Upper lobe of left lung (tissue), 6 donors: ENCODE measurements at regions not wholly inside any gene's neighbourhood (a gene's known extent, or its start where the extent isn't known, plus 50 kb on each side); places are given as distances from the start of the nearest gene placed in this dataset.
"Not testable (repeated sequence)": the region's sequence is repeated elsewhere in the genome, so short reads cannot be mapped to it uniquely, and the experiment has no call there.

Source experiments
- ATAC-seq, 2 donors: fragments of 200-7000 bp; cut with Tn5 transposase; one replicate each; pipeline ENCODE4 v1.9.1; 2022; ENCODE audit warnings: mild to moderate bottlenecking in 2 of 2, moderate library complexity in 2 of 2; ENCODE audit not compliant: low FRiP score in 2 of 2
- DNase-seq, 2 donors: peaks; one replicate each; pipeline ENCODE4 v3.0.0-alpha.2; 2019 to 2020
- H3K27ac ChIP-seq, 4 donors: fragments of 200-600 bp; sonication (generic); one replicate each; pipeline ENCODE4 v1.5.1; 2016 to 2019
- H3K27me3 ChIP-seq, 4 donors: fragments of 200-600 bp; sonication (generic); one replicate each; pipeline ENCODE4 v1.5.1; 2017 to 2019
- H3K36me3 ChIP-seq, 4 donors: fragments of 200-600 bp; sonication (generic); one replicate each; pipeline ENCODE4 v1.5.1; 2016 to 2019
- H3K4me1 ChIP-seq, 4 donors: fragments of 200-600 bp; sonication (generic); one replicate each; pipeline ENCODE4 v1.5.1; 2018 to 2019
- H3K4me3 ChIP-seq, 4 donors: fragments of 200-600 bp; sonication (generic); one replicate each; pipeline ENCODE4 v1.5.1; 2017 to 2019; ENCODE audit warnings: mild to moderate bottlenecking in 2 of 4, moderate library complexity in 1 of 4
- H3K9me3 ChIP-seq, 4 donors: fragments of 200-600 bp; sonication (generic); one replicate each; pipeline ENCODE4 v1.5.1; 2018 to 2019
- EP300 ChIP-seq, 4 donors: sonication (generic); formaldehyde crosslinking; IDR thresholded peaks; one replicate each; pipeline ENCODE4 v1.5.1; 2017; ENCODE audit warnings: antibody characterized with exemption in 4 of 4, control low read depth in 2 of 4
- POLR2A ChIP-seq, 4 donors: fragments of 450-650 bp; IDR thresholded peaks; one replicate each; pipeline ENCODE4 v1.5.1; 2016 to 2017; ENCODE audit warnings: antibody characterized with exemption in 4 of 4, mild to moderate bottlenecking in 2 of 4
- POLR2AphosphoS5 ChIP-seq, 2 donors: sonication (generic); formaldehyde crosslinking; IDR thresholded peaks; one replicate each; pipeline ENCODE4 v1.5.1; 2017; ENCODE audit warnings: antibody characterized with exemption in 2 of 2
- WGBS, 2 donors: methylation state at CpG; one replicate each; pipeline ENCODE4 v1.1.5; 2017 to 2018; 5-methylcytosine and 5-hydroxymethylcytosine counted together
- TF ChIP-seq, protein P1 (sequence below), 6 experiments: fragments of 450-650 bp in 4 of 6; fragments of 200-600 bp in 2 of 6; sonication (generic) in 2 of 6; IDR thresholded peaks; one replicate each; pipeline ENCODE4 v1.5.1; 2016 to 2019; ENCODE audit warnings: antibody characterized with exemption in 6 of 6
- donor health status: DM: no; HTN: no; CAD: no; lungs with moderate emphysema.
- donor health status: DM: no; HTN: yes; CAD: no; lungs with severe emphysema.

DNA sequence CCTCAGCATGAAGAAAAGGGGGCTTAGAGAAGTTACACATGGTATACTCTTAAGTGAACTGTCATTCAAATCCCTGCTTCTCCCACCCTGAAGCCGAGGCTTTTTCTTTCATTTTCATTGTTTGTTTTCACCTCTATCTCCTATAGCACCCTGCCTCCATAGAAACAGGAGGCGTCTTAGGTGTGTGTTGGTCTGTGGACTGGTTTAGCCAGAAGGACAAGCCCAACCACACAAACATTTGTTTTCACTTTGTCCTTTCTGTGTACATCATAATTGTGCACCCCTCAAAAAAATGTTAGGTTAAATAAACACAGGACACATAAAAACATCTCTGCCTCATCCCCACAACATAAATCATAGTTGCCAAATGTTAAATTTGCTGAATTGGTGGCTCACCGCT is 73.3 kb upstream of the UBE2E2 start:
- Histone ChIP-seq H3K4me1 (no peaks in the 10 kb centered on the region), H3K27me3 (no peaks in the 10 kb centered on the region), H3K9me3 (no peaks in the 10 kb centered on the region), H3K27ac (no peak overlapping the region), H3K4me3 (no peak overlapping the region), H3K36me3 (no peaks in the 10 kb centered on the region)
- ATAC-seq (no peak), DNase-seq (no peak)
- TF ChIP-seq POLR2AphosphoS5 (IDR thresholded peaks at IDR 0.05), result no peak
- no peak for TF ChIP-seq POLR2A (IDR thresholded peaks at IDR 0.05)
- TF ChIP-seq, protein P1, sequence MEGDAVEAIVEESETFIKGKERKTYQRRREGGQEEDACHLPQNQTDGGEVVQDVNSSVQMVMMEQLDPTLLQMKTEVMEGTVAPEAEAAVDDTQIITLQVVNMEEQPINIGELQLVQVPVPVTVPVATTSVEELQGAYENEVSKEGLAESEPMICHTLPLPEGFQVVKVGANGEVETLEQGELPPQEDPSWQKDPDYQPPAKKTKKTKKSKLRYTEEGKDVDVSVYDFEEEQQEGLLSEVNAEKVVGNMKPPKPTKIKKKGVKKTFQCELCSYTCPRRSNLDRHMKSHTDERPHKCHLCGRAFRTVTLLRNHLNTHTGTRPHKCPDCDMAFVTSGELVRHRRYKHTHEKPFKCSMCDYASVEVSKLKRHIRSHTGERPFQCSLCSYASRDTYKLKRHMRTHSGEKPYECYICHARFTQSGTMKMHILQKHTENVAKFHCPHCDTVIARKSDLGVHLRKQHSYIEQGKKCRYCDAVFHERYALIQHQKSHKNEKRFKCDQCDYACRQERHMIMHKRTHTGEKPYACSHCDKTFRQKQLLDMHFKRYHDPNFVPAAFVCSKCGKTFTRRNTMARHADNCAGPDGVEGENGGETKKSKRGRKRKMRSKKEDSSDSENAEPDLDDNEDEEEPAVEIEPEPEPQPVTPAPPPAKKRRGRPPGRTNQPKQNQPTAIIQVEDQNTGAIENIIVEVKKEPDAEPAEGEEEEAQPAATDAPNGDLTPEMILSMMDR (IDR thresholded peaks at IDR 0.05), result no peak
- no peak for TF ChIP-seq EP300 (IDR thresholded peaks at IDR 0.05)
- WGBS, 2 donors, result 53 to 64% methylated on average over 3 of the region's 3 CpGs

DNA sequence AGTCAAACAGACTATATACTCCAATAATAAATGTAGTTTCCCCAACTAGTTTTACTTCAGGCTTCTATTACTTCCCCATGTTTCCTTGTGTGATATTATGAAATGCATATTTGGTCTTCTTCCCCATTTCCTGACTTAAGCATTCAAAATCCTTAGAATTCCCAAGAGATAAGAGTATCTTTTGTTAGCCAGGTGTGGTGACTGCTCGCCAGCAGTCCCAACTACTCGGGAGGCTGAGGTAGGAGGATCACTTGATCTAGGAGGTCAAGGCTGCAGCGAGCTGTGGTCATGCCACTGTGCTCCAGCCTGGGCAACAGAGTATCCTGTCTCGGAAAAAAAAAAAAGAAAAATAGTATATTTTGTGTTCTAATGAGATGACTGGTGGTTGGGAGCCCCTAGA is 72.7 kb upstream of the UBE2E2 start:
- H3K4me3 ChIP-seq, result no peak overlapping the region
- no peaks in the 10 kb centered on the region for H3K36me3 ChIP-seq
- H3K9me3 ChIP-seq, result no peaks in the 10 kb centered on the region
- DNase-seq, result no peak
- TF ChIP-seq EP300 (IDR thresholded peaks at IDR 0.05) (no peak), POLR2AphosphoS5 (IDR thresholded peaks at IDR 0.05) (no peak)
- no peak for ATAC-seq
- no peaks in the 10 kb centered on the region for H3K27me3 ChIP-seq
- no peaks in the 10 kb centered on the region for H3K4me1 ChIP-seq
- H3K27ac ChIP-seq, result no peak overlapping the region
- 90 to 93% methylated on average over 4 of the region's 4 CpGs for WGBS, 2 donors

DNA sequence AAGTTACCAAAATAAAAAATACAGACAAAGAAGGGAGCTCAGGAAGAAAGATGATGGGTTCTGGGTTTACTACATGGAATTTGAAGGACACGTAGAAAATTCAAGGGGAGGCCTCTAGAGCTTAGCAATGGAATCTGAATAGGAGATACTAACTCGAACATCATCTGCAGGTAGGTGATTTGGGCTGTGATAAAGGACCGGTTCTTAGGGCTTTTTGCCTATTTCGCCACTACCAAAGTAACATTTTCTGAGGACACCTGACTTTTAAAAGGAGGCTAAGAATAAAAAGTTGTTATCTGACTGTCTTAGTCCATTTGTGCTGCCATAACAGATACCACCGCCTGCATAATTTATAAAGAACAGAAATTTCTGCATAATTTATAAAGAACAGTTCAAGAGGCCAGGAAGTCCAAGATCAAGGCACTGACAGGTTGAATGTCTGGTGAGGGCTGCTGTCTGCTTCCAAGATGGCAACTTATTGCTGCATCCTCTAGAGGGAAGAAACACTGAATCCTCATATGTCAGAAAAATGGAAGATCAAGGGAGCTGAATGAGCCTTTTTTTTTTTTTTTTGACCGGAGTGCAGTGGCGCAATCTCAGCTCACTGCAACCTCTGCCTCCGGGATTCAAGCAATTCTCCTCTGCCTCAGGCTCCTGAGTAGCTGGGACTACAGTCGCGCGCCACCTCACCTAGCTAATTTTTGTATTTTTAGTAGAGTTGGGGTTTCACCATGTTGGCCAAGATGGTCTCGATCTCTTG is 67.9 kb upstream of the UBE2E2 start:
- no peak overlapping the region for H3K4me3 ChIP-seq
- ATAC-seq (no peak), DNase-seq (no peak)
- 83 to 85% methylated on average over 12 of the region's 12 CpGs for WGBS, 2 donors
- TF ChIP-seq, protein P1 (IDR thresholded peaks at IDR 0.05), result no peak
- no peak for TF ChIP-seq EP300 (IDR thresholded peaks at IDR 0.05)
- TF ChIP-seq POLR2AphosphoS5 (IDR thresholded peaks at IDR 0.05), result no peak
- TF ChIP-seq POLR2A (IDR thresholded peaks at IDR 0.05), result no peak
- H3K27ac ChIP-seq, result no peak overlapping the region
- H3K27me3 ChIP-seq, result no peaks in the 10 kb centered on the region
- no peaks in the 10 kb centered on the region for H3K4me1 ChIP-seq
- no peaks in the 10 kb centered on the region for H3K36me3 ChIP-seq
- H3K9me3 ChIP-seq, result no peaks in the 10 kb centered on the region

DNA sequence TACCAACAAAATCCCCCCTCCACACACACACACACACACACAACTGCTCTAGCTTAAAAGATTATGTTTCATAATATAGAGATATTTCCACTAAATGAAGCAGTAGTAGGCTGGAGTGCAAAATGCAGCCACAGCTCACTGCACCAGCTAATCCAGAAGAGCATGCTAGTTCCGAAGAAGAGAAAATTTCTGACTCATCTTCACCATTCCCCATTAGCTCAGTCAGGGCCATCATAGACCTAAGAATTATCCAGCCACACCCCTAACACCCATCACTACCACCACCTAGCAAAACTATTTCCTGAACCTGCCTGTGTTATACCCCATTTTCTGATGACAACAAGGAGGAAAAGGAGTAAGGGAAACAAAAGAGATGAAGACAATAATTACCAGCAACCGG is 67.1 kb upstream of the UBE2E2 start:
- TF ChIP-seq, protein P1 (IDR thresholded peaks at IDR 0.05), result no peak
- no peak for TF ChIP-seq POLR2AphosphoS5 (IDR thresholded peaks at IDR 0.05)
- no peak for TF ChIP-seq EP300 (IDR thresholded peaks at IDR 0.05)
- TF ChIP-seq POLR2A (IDR thresholded peaks at IDR 0.05), result no peak

DNA sequence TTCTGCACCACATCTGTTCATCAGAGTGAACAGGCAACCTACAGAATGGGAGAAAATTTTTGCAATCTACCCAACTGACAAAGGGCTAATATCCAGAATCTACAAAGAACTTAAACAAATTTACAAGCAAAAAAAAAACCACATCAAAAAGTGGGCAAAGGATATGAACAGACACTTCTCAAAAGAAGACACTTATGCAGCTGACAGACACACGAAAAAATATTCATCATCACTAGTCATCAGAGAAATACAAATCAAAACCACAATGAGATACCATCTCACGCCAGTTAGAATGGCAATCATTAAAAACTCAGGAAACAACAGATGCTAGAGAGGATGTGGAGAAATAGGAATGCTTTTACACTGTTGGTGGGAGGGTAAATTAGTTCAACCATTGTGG is 59.1 kb upstream of the UBE2E2 start:
- not testable (repeated sequence) for H3K27me3 ChIP-seq, H3K4me3 ChIP-seq, H3K36me3 ChIP-seq, H3K4me1 ChIP-seq, H3K9me3 ChIP-seq, ATAC-seq, H3K27ac ChIP-seq, DNase-seq
- 50 to 52% methylated on average over 2 of the region's 2 CpGs for WGBS, 2 donors

More for the DNA sequence above, 67.1 kb upstream of the UBE2E2 start:
- H3K4me3 ChIP-seq, result no peak overlapping the region
- no peaks in the 10 kb centered on the region for H3K27me3 ChIP-seq
- no peaks in the 10 kb centered on the region for H3K36me3 ChIP-seq
- no peak for DNase-seq
- no peaks in the 10 kb centered on the region for H3K9me3 ChIP-seq
- no peak for ATAC-seq
- H3K27ac ChIP-seq, result no peak overlapping the region
- H3K4me1 ChIP-seq, result no peaks in the 10 kb centered on the region
- 90 to 92% methylated on average over 2 of the region's 2 CpGs for WGBS, 2 donors

DNA sequence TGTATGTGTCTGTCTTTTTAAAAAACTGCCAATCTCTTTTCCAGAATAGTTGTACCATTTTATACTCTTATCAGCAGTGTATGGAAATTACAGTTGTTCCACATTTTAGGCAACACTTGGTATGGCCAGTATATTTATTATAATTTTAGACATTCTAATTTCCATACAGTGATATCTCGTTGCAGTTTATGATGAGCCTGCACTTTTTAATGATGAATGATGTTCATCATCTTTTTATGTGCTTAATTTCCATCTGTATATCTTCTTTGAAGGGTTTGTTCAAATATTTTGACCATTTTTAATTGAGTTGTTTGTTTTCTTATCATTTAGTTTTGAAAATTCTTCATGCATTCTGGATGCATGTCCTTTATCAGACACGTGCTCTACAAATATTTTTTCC is 57.0 kb upstream of the UBE2E2 start:
- Histone ChIP-seq H3K36me3 (no peaks in the 10 kb centered on the region), H3K27me3 (no peaks in the 10 kb centered on the region), H3K27ac (no peak overlapping the region), H3K4me1 (no peaks in the 10 kb centered on the region), H3K9me3 (no peaks in the 10 kb centered on the region), H3K4me3 (no peak overlapping the region)
- DNase-seq (no peak), ATAC-seq (no peak)
- TF ChIP-seq, protein P1 (IDR thresholded peaks at IDR 0.05), result no peak
- no peak for TF ChIP-seq POLR2A (IDR thresholded peaks at IDR 0.05)
- no peak for TF ChIP-seq EP300 (IDR thresholded peaks at IDR 0.05)
- no peak for TF ChIP-seq POLR2AphosphoS5 (IDR thresholded peaks at IDR 0.05)
- 77 to 85% methylated on average over 2 of the region's 2 CpGs for WGBS, 2 donors
